IMR-90 (cell line): ENCODE measurements at regions not wholly inside any gene's neighbourhood (a gene's known extent, or its start where the extent isn't known, plus 50 kb on each side); places are given as distances from the start of the nearest gene placed in this dataset.

Source experiments
- ATAC-seq: fragments of 200-7000 bp; cut with Tn5 transposase; 2 replicates; pipeline ENCODE4 v1.9.1; 2020; ENCODE audit warnings: low read depth, mild to moderate bottlenecking, moderate library complexity
- BruUV-seq: library from RNA; stranded (reverse); fragments of 400-500 nt; replicated peaks from 2 replicates; lab custom pipeline; 2021; lab: Mats Ljungman, UMichigan
- CTCF ChIA-PET: fragments of 300-600 bp; formaldehyde crosslinking; extraction: SDS; loops from one replicate; lab custom pipeline; 2021; ENCODE audit warnings: antibody characterized with exemption; lab: Yijun Ruan, JAX
- POLR2A ChIA-PET: fragments of 300-600 bp; sonication (Branson Sonifier 250); formaldehyde crosslinking; loops from one replicate; lab custom pipeline; 2022; ENCODE audit warnings: antibody characterized with exemption; ENCODE audit not compliant: unreplicated experiment; lab: Charles Lee
- DNase-seq: peaks from one replicate; pipeline ENCODE4 v3.0.0; 2013
- H2AFZ ChIP-seq: replicated peaks from 2 replicates; pipeline ENCODE3; 2013; ENCODE audit warnings: low read length, mild to moderate bottlenecking; ENCODE audit not compliant: poor library complexity
- H2AK5ac ChIP-seq: 2 replicates; pipeline ENCODE4 v1.6.1; 2013; ENCODE audit warnings: low read depth, low read length, inconsistent platforms
- H2AK9ac ChIP-seq: replicated peaks from 2 replicates; pipeline ENCODE3; 2013; ENCODE audit warnings: mild to moderate bottlenecking, low read depth, low read length, moderate library complexity; ENCODE audit not compliant: poor library complexity
- H2BK120ac ChIP-seq: 2 replicates; pipeline ENCODE4 v1.6.1; 2013; ENCODE audit warnings: low read depth, low read length, inconsistent platforms
- H2BK15ac ChIP-seq: 3 replicates; pipeline ENCODE4 v1.6.1; 2013; ENCODE audit warnings: low read depth, low read length, inconsistent platforms
- H2BK20ac ChIP-seq: 2 replicates; pipeline ENCODE4 v1.6.1; 2013; ENCODE audit warnings: low read depth, mild to moderate bottlenecking, inconsistent platforms, low read length, moderate library complexity
- H2BK5ac ChIP-seq: 2 replicates; pipeline ENCODE4 v1.6.1; 2013; ENCODE audit warnings: mild to moderate bottlenecking, low read depth, low read length, inconsistent platforms; ENCODE audit not compliant: poor library complexity, severe bottlenecking
- H3K14ac ChIP-seq: replicated peaks from 2 replicates; pipeline ENCODE4 v1.6.1; 2013; ENCODE audit warnings: low read depth, low read length, inconsistent platforms
- H3K18ac ChIP-seq: 2 replicates; pipeline ENCODE4 v1.6.1; 2013; ENCODE audit warnings: low read depth, low read length, control low read depth
- H3K23ac ChIP-seq: 2 replicates; pipeline ENCODE4 v1.6.1; 2013; ENCODE audit warnings: low read depth, low read length, inconsistent platforms
- H3K27ac ChIP-seq: 2 replicates; pipeline ENCODE4 v1.5.1; 2013; ENCODE audit warnings: mild to moderate bottlenecking, control low read depth, low read length; ENCODE audit not compliant: insufficient read depth
- H3K27me3 ChIP-seq: 2 replicates; pipeline ENCODE4 v1.6.1; 2013; ENCODE audit warnings: low read length; ENCODE audit not compliant: control insufficient read depth, insufficient read depth
- H3K36me3 ChIP-seq: 2 replicates; pipeline ENCODE4 v1.6.1; 2013; ENCODE audit warnings: low read length, mixed read lengths; ENCODE audit not compliant: control insufficient read depth, insufficient read depth
- H3K4ac ChIP-seq: 2 replicates; pipeline ENCODE4 v1.6.1; 2013; ENCODE audit warnings: low read depth, low read length, inconsistent platforms
- H3K4me1 ChIP-seq: 2 replicates; pipeline ENCODE4 v1.6.1; 2013; ENCODE audit warnings: low read length, mixed read lengths; ENCODE audit not compliant: control insufficient read depth, insufficient read depth
- H3K4me2 ChIP-seq: 2 replicates; pipeline ENCODE4 v1.6.1; 2013; ENCODE audit warnings: low read depth, mild to moderate bottlenecking, control low read depth, low read length, moderate library complexity
- H3K4me3 ChIP-seq: 2 replicates; pipeline ENCODE4 v1.5.1; 2013; ENCODE audit warnings: low read depth, mild to moderate bottlenecking, control low read depth, low read length, moderate library complexity; ENCODE audit not compliant: insufficient read depth
- H3K56ac ChIP-seq: 2 replicates; pipeline ENCODE4 v1.6.1; 2013; ENCODE audit warnings: low read length, inconsistent platforms; ENCODE audit not compliant: insufficient read depth; ENCODE audit errors: extremely low read depth
- H3K79me1 ChIP-seq, 2 experiments: 2 replicates each; pipeline ENCODE4 v1.6.1; 2013; ENCODE audit warnings: low read length in 2 of 2, inconsistent platforms in 1 of 2, low read depth in 1 of 2
- H3K9ac ChIP-seq: 2 replicates; pipeline ENCODE4 v1.6.1; 2013; ENCODE audit warnings: low read depth, low read length, control low read depth
- H3K9me1 ChIP-seq: 2 replicates; pipeline ENCODE4 v1.6.1; 2013; ENCODE audit warnings: low read length, inconsistent platforms; ENCODE audit not compliant: insufficient read depth
- H3K9me3 ChIP-seq: 2 replicates; pipeline ENCODE4 v1.6.1; 2013; ENCODE audit warnings: low read length; ENCODE audit not compliant: control insufficient read depth, insufficient read depth
- H4K20me1 ChIP-seq: 2 replicates; pipeline ENCODE4 v1.6.1; 2013; ENCODE audit warnings: low read length, inconsistent platforms; ENCODE audit not compliant: insufficient read depth
- H4K5ac ChIP-seq: 2 replicates; pipeline ENCODE4 v1.6.1; 2013; ENCODE audit warnings: mild to moderate bottlenecking, low read depth, low read length, control low read depth
- H4K8ac ChIP-seq, 2 experiments: 2 replicates each; pipeline ENCODE4 v1.6.1; 2013; ENCODE audit warnings: low read depth in 2 of 2, low read length in 2 of 2, control low read depth in 1 of 2, inconsistent platforms in 1 of 2
- H4K91ac ChIP-seq: 2 replicates; pipeline ENCODE4 v1.6.1; 2013; ENCODE audit warnings: low read depth, low read length, inconsistent platforms; ENCODE audit not compliant: insufficient read depth
- BHLHE40 ChIP-seq: fragments of 150-350 bp; IDR thresholded peaks from 2 replicates; pipeline ENCODE4 v1.6.1; 2016; ENCODE audit warnings: mild to moderate bottlenecking, low read depth, low read length
- CEBPB ChIP-seq: IDR thresholded peaks from 2 replicates; pipeline ENCODE4 v1.6.1; 2012; ENCODE audit warnings: low read depth, low read length, improper control_type of control experiment
- CHD1 ChIP-seq: IDR thresholded peaks from 2 replicates; pipeline ENCODE4 v1.6.1; 2012; ENCODE audit warnings: low read depth, low read length, improper control_type of control experiment
- FOS ChIP-seq: fragments of 150-350 bp; IDR thresholded peaks from 2 replicates; pipeline ENCODE4 v1.6.1; 2016; ENCODE audit warnings: low read depth, low read length
- MAFK ChIP-seq: IDR thresholded peaks from 2 replicates; pipeline ENCODE4 v1.6.1; 2012; ENCODE audit warnings: low read depth, low read length, improper control_type of control experiment
- MAZ ChIP-seq: IDR thresholded peaks from 2 replicates; pipeline ENCODE4 v1.6.1; 2012; ENCODE audit warnings: low read depth, mild to moderate bottlenecking, low read length, improper control_type of control experiment, moderate library complexity, borderline replicate concordance
- MXI1 ChIP-seq: IDR thresholded peaks from 2 replicates; pipeline ENCODE4 v1.6.1; 2012; ENCODE audit warnings: low read depth, mild to moderate bottlenecking, low read length, moderate library complexity, borderline replicate concordance
- POLR2A ChIP-seq: IDR thresholded peaks from 2 replicates; pipeline ENCODE4 v1.6.1; 2012; ENCODE audit warnings: mild to moderate bottlenecking, low read depth, low read length
- RAD21 ChIP-seq: IDR thresholded peaks from 2 replicates; pipeline ENCODE4 v1.6.1; 2012; ENCODE audit warnings: low read length, improper control_type of control experiment
- RFX5 ChIP-seq: IDR thresholded peaks from 2 replicates; pipeline ENCODE4 v1.8.0; 2012; ENCODE audit warnings: low read depth, mild to moderate bottlenecking, low read length, moderate library complexity
- SMC3 ChIP-seq: fragments of 150-350 bp; IDR thresholded peaks from 2 replicates; pipeline ENCODE4 v1.6.1; 2016; ENCODE audit warnings: low read depth, mild to moderate bottlenecking, antibody characterized with exemption, low read length, moderate library complexity
- WGBS, 2 experiments: methylation state at CpG; one replicate each; pipeline versions ENCODE4 v1.1.5 to v1.1.7; 2013; ENCODE audit warnings: missing lambda C conversion rate in 2 of 2; ENCODE audit not compliant: insufficient read length in 1 of 2; ENCODE audit errors: extremely low coverage in 2 of 2; 5-methylcytosine and 5-hydroxymethylcytosine counted together
- dilution Hi-C: fragments of 300-500 bp; cut with HindIII; formaldehyde crosslinking; loops from one replicate; pipeline ENCODE4 v1.14.3; 2018; ENCODE audit warnings: low sequenced_read_pairs; ENCODE audit not compliant: unreplicated experiment
- in situ Hi-C: fragments of 300-500 bp; cut with MboI; formaldehyde crosslinking; loops from 3 replicates; pipeline ENCODE4 v1.14.3; 2019; ENCODE audit warnings: low sequenced_read_pairs, inconsistent platforms, mixed read lengths
- intact Hi-C: fragments of 100-400 bp; cut with micrococcal nuclease; formaldehyde crosslinking; loops from 2 replicates; pipeline ENCODE4 v1.10.0; 2022
- TF ChIP-seq, protein P1 (sequence below): fragments of 150-350 bp; IDR thresholded peaks from 2 replicates; pipeline ENCODE4 v1.6.1; 2016; ENCODE audit warnings: low read depth, mild to moderate bottlenecking, low read length, moderate library complexity, borderline replicate concordance
- TF ChIP-seq, protein P2 (sequence below): conservative IDR thresholded peaks from 2 replicates; pipeline ENCODE4 v1.5.1; 2012; ENCODE audit warnings: mild to moderate bottlenecking, low read depth, low read length, improper control_type of control experiment
- TF ChIP-seq, protein P3 (sequence below): fragments of 150-350 bp; IDR thresholded peaks from 2 replicates; pipeline ENCODE4 v1.6.1; 2017; ENCODE audit warnings: mild to moderate bottlenecking, antibody characterized with exemption, low read length, low read depth

DNA sequence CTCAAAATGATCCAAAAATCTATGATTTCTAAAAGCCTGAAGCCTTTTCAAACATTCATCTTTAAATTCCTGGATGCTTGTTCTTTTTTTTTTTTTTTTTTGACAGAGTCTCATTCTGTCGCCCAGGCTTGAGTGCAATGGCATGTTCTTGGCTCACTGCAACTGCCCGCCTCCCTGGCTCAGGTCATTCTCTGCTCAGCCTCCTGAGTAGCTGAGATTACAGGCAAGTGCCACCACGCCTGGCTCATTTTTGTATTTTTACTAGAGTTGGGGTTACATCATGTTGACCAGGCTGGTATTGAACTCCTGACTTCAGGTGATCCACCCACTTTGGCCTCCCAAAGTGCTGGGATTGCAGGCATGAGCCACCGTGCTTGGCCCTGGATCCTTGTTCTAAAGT, 649.5 kb downstream of the XIRP2 start:
- no peak overlapping the region for H3K27ac ChIP-seq
- no peak overlapping the region for H2AK5ac ChIP-seq
- no peak overlapping the region for H3K4me2 ChIP-seq
- H2BK5ac ChIP-seq: no peak overlapping the region
- no TSS peak for BruUV-seq
- no peak overlapping the region for H2BK15ac ChIP-seq
- no peaks in the 10 kb centered on the region for H4K20me1 ChIP-seq
- H3K9me1 ChIP-seq: no peaks in the 10 kb centered on the region
- TF ChIP-seq, protein P1, sequence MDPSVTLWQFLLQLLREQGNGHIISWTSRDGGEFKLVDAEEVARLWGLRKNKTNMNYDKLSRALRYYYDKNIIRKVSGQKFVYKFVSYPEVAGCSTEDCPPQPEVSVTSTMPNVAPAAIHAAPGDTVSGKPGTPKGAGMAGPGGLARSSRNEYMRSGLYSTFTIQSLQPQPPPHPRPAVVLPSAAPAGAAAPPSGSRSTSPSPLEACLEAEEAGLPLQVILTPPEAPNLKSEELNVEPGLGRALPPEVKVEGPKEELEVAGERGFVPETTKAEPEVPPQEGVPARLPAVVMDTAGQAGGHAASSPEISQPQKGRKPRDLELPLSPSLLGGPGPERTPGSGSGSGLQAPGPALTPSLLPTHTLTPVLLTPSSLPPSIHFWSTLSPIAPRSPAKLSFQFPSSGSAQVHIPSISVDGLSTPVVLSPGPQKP: no peak
- TF ChIP-seq MAFK (no peak), FOS (no peak), RAD21 (no peak), RFX5 (no peak), MAZ (no peak), MXI1 (no peak), CEBPB (no peak), SMC3 (no peak), BHLHE40 (no peak), POLR2A (no peak), CHD1 (no peak)
- TF ChIP-seq, protein P2, sequence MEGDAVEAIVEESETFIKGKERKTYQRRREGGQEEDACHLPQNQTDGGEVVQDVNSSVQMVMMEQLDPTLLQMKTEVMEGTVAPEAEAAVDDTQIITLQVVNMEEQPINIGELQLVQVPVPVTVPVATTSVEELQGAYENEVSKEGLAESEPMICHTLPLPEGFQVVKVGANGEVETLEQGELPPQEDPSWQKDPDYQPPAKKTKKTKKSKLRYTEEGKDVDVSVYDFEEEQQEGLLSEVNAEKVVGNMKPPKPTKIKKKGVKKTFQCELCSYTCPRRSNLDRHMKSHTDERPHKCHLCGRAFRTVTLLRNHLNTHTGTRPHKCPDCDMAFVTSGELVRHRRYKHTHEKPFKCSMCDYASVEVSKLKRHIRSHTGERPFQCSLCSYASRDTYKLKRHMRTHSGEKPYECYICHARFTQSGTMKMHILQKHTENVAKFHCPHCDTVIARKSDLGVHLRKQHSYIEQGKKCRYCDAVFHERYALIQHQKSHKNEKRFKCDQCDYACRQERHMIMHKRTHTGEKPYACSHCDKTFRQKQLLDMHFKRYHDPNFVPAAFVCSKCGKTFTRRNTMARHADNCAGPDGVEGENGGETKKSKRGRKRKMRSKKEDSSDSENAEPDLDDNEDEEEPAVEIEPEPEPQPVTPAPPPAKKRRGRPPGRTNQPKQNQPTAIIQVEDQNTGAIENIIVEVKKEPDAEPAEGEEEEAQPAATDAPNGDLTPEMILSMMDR: no peak
- TF ChIP-seq, protein P3, sequence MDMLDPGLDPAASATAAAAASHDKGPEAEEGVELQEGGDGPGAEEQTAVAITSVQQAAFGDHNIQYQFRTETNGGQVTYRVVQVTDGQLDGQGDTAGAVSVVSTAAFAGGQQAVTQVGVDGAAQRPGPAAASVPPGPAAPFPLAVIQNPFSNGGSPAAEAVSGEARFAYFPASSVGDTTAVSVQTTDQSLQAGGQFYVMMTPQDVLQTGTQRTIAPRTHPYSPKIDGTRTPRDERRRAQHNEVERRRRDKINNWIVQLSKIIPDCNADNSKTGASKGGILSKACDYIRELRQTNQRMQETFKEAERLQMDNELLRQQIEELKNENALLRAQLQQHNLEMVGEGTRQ: no peak
- intact Hi-C loops: loop anchor here (10.0 kb wide), 1 partner anchor 313 kb away; no protein-coding TSS in a partner anchor
- H2BK120ac ChIP-seq: no peak overlapping the region
- ATAC-seq: no peak
- H3K14ac ChIP-seq: no peak overlapping the region
- no peaks in the 10 kb centered on the region for H3K79me1 ChIP-seq
- no peak overlapping the region for H3K23ac ChIP-seq
- in situ Hi-C loops: no loop called here
- H3K56ac ChIP-seq: no peak overlapping the region
- H2AK9ac ChIP-seq: no peak overlapping the region
- POLR2A ChIA-PET: no interaction called here
- H3K36me3 ChIP-seq: no peaks in the 10 kb centered on the region
- CTCF ChIA-PET: no interaction called here
- no peak overlapping the region for H3K9ac ChIP-seq
- H3K4me3 ChIP-seq: no peak overlapping the region
- H4K91ac ChIP-seq: no peak overlapping the region
- H3K27me3 ChIP-seq: no peaks in the 10 kb centered on the region
- H2BK20ac ChIP-seq: no peak overlapping the region
- DNase-seq: no peak
- no peak overlapping the region for H4K5ac ChIP-seq
- no CpG with 5 or more reads among the region's 4 CpGs for WGBS, 2 experiments
- H4K8ac ChIP-seq: no peak overlapping the region
- dilution Hi-C loops: no loop called here
- H3K4ac ChIP-seq: no peak overlapping the region
- no peaks in the 10 kb centered on the region for H3K9me3 ChIP-seq
- no peak overlapping the region for H3K18ac ChIP-seq
- H3K4me1 ChIP-seq: no peaks in the 10 kb centered on the region
- H2AFZ ChIP-seq: no peak overlapping the region
